HG03439 (cell line): ENCODE measurements at regions not wholly inside any gene's neighbourhood (a gene's known extent, or its start where the extent isn't known, plus 50 kb on each side); places are given as distances from the start of the nearest gene placed in this dataset.

Experiments
- ATAC-seq: cut with Tn5 transposase; IDR thresholded peaks from one replicate; pipeline ENCODE4 v1.9.1; 2021; ENCODE audit warnings: mild to moderate bottlenecking, moderate library complexity; ENCODE audit not compliant: unreplicated experiment

- no peak for ATAC-seq
Observed at GRCh38 chr14:36035675-36036074, 140.8 kb downstream of the PTCSC3 start.

GRCh38 chr14:36028665-36029064 is 147.9 kb downstream of the PTCSC3 start:
- no peak for ATAC-seq

GRCh38 chr14:36028218-36028617 is 148.3 kb downstream of the PTCSC3 start:
- no peak for ATAC-seq

GRCh38 chr14:36027354-36027753 is 149.2 kb downstream of the PTCSC3 start:
- no peak for ATAC-seq

GRCh38 chr14:36022765-36023410 is 153.6 kb downstream of the PTCSC3 start:
- ATAC-seq, result no peak

- peak; percentile 29 for ATAC-seq
Observed at GRCh38 chr14:36021591-36022320, 154.8 kb downstream of the PTCSC3 start.

DNA sequence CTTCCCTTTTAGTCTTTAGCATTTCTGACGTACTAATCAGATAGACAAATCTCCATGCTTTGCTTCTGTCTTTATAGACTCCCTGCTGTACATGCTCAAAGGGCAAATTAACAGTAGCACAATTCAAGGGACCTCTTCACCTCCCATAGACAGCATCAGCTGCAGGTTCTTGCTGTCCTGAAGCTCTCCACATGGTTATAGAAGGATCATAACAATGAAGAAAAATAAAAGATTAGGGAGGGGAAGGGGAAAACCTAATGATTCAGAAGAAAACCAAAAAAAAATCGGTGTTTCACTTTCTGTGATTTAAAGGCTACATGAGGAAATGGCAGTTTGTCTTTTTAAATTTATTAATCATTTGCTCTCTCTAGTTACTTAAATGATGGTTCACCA is 155.5 kb downstream of the PTCSC3 start:
- peak; percentile 46 for ATAC-seq

- no peak for ATAC-seq
Observed at GRCh38 chr14:36020120-36021029, 156.1 kb downstream of the PTCSC3 start.

DNA sequence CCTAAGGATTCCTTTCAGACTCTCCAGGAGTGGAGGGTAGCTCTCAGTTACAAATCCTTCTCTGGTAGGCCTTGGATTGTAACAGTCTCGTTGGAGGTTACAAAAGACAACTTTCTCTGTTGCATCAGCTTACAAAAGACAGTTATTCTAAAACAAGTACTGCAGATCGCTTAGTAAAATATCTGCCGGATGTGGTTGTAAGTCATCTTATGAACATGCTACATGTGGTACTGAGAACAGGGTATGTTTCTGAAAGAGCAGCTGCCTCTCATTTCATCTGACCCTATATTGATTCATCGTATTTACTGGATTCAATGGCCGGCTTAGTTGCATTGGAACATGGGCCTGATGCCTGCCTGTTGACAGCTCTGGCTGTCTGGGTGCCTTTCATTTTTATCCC is 157.4 kb downstream of the PTCSC3 start:
- ATAC-seq, result no peak

DNA sequence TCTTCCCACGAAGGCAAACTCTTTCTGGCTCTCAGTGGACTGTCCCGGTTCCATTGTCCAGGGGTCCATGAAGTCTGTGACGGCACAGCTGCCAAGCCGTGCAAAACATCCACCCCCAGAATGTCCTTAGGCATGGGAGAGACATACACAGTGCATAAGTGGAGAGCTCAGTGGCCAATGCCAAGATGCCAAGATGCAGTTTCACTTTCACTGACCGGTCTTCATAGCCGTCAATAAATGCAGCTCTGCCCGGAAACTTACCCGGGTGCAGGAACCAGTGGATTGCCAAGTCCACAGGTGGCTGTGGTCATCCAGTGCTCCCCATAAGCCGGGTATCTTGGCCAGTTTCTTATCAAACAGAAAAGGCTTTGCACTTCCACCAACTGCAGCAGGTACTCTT is 162.3 kb downstream of the PTCSC3 start:
- no peak for ATAC-seq

GRCh38 chr14:36013483-36013882 is 163.0 kb downstream of the PTCSC3 start:
- ATAC-seq, result no peak

- no peak for ATAC-seq
Observed at GRCh38 chr14:36012621-36013020, 163.9 kb downstream of the PTCSC3 start.

GRCh38 chr14:36009643-36010042 is 166.9 kb downstream of the PTCSC3 start:
- ATAC-seq, result no peak

- ATAC-seq, result no peak
Observed at GRCh38 chr14:36006623-36007022, 169.9 kb downstream of the PTCSC3 start.

- no peak for ATAC-seq
Observed at GRCh38 chr14:36005670-36006069, 170.9 kb downstream of the PTCSC3 start.

DNA sequence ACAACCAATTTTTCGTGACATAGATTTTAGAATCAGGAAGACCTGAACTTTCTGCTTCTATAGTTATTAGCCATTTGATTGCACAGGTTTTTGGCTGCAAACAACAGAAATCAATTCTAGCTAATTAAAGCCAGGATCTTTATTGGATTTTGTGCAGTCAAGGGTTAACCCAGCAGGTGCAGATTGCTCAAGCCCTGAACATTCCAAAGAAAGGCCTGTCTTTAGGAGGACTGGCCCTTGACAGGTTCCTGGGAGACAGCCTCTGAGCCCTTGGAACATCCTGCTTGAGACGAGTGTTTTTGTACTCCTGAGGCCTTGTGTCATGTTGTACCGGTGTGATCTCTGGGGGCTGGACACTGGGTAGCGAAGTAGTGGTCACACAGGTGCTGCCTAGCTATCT is 174.6 kb downstream of the PTCSC3 start:
- ATAC-seq, result no peak

GRCh38 chr14:35999294-35999693 is 173.2 kb downstream of the BRMS1L start:
- ATAC-seq, result no peak

DNA sequence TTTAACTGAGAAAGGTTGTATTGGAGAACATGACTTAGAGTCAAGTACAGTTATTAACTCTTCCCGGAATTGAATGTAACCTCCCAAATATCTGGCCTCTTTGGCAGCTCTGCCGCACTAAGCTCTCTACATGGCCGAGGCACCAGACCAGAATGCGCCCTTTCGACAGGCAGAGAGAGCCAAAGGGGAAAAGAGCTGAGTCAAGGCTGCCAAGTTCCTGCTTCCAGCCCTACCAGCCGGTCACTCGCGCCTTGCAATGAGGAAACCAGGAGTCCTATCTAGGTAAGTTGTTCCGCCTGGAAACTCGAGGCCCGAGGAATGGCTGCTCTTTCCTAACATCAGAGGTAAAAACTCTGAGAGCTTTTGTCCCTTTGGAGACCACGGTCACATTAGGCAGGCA is 172.2 kb downstream of the BRMS1L start:
- ATAC-seq, result no peak

GRCh38 chr14:35993684-35993960 is 167.5 kb downstream of the BRMS1L start:
- no peak for ATAC-seq

DNA sequence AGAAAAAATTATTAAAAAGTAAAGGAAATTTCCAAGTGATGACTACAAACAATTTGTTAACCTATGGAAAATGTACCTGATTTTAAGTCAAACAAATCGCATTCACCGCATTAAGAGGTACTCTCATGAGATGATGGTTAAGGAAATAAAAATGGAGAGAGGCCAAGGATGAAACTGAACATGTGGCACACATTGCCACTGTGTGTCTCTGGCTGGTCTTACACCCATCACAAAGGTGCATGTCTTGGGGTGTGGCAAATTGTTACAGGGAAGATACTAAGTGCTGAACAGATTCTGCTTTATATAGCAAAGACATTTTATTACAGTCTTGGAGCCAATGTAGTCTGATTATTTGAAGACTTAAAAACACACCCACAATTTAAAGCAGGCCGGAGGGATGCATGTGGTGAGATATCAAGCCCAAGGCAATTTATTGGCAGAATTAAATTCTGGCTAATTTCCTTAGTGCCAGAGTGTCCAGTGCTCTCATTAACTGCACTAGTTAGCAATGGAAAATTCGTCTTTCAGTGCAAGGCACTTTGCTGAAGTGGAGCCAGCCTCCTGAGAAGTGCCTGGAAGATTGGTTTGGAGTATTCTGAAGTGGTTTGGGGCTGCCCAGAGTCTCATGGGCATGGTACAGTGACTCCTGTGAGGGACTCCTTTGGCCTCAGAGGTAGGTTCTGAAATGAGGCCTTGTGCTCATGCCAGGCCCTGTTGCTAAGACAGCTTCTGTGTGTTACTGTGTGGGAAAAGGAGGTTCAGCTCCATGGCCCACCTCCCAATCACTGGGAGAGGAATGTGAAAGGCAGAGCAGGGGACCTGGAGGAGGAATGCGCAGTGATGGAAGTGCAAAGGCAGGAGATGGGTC is 166.9 kb downstream of the BRMS1L start:
- ATAC-seq, result no peak

GRCh38 chr14:35991356-35991755 is 165.2 kb downstream of the BRMS1L start:
- ATAC-seq, result no peak
